Body of pancreas (tissue), 4 donors: ENCODE measurements at regions not wholly inside any gene's neighbourhood (a gene's known extent, or its start where the extent isn't known, plus 50 kb on each side); places are given as distances from the start of the nearest gene placed in this dataset.

ENCODE experiments used
- ATAC-seq: fragments of 150-250 bp; one replicate; pipeline ENCODE4 v1.9.1; 2016
- DNase-seq, 4 donors: peaks; one replicate each; pipeline ENCODE4 v3.0.0-alpha.2; 2019
- H3K27ac ChIP-seq, 4 donors: fragments of 200-600 bp; sonication (generic); 1 replicate in 3 of 4; 2 replicates in 1 of 4; pipeline versions ENCODE4 v1.5.1 to v1.6.1; 2016 to 2019; ENCODE audit warnings: mild to moderate bottlenecking in 1 of 4, mixed read lengths in 1 of 4, moderate library complexity in 1 of 4
- H3K27me3 ChIP-seq, 2 donors: fragments of 200-600 bp; sonication (generic); one replicate each; pipeline ENCODE4 v1.6.0; 2016; ENCODE audit warnings: mild to moderate bottlenecking in 1 of 2
- H3K36me3 ChIP-seq, 2 donors: fragments of 200-600 bp; sonication (generic); replicated peaks in 1 of 2; 2 replicates each; pipeline ENCODE4 v1.5.1; 2016; ENCODE audit warnings: low read depth in 2 of 2; ENCODE audit not compliant: insufficient read depth in 1 of 2
- H3K4me1 ChIP-seq: fragments of 200-600 bp; sonication (generic); one replicate; pipeline ENCODE4 v1.6.0; 2016
- H3K4me3 ChIP-seq, 2 donors: fragments of 200-600 bp; sonication (generic); 1 replicate in 1 of 2; 2 replicates in 1 of 2; pipeline ENCODE4 v1.5.1; 2016 to 2019
- H3K9me3 ChIP-seq, 3 donors: fragments of 200-600 bp; sonication (generic); 1 replicate in 2 of 3; 2 replicates in 1 of 3; pipeline ENCODE4 v1.5.1; 2016
- CTCF ChIP-seq, 7 experiments: fragments of 450-650 bp in 4 of 7; fragments of 200-600 bp in 3 of 7; sonication (generic) in 3 of 7; IDR thresholded peaks; one replicate each; pipeline ENCODE4 v1.5.1; 2016 to 2019; ENCODE audit warnings: antibody characterized with exemption in 7 of 7
- POLR2A ChIP-seq, 3 donors: fragments of 450-650 bp; IDR thresholded peaks; one replicate each; pipeline ENCODE4 v1.6.1; 2016; ENCODE audit warnings: antibody characterized with exemption in 3 of 3, mild to moderate bottlenecking in 2 of 3
- WGBS, 2 donors: methylation state at CpG; one replicate each; pipeline ENCODE4 v1.1.5; 2017; 5-methylcytosine and 5-hydroxymethylcytosine counted together
- intact Hi-C: fragments of 100-400 bp; cut with DNase I; formaldehyde crosslinking; loops from one replicate; pipeline ENCODE4 v1.15.1; 2023

- TF ChIP-seq CTCF (IDR thresholded peaks at IDR 0.05) (no peak), POLR2A (IDR thresholded peaks at IDR 0.05) (no peak)
- ATAC-seq: no peak
- H3K36me3 ChIP-seq: no peaks in the 10 kb centered on the region
- no peak overlapping the region for H3K27ac ChIP-seq
- H3K4me3 ChIP-seq: no peak overlapping the region
- H3K9me3 ChIP-seq: no peaks in the 10 kb centered on the region
- H3K4me1 ChIP-seq: no peaks in the 10 kb centered on the region
- WGBS, 2 donors: 65 to 74% methylated on average over 5 of the region's 5 CpGs
- DNase-seq: no peak
- intact Hi-C loops: no loop called here
- H3K27me3 ChIP-seq: no peaks in the 10 kb centered on the region
Measured at GRCh38 chr4:169915545-169915944, 110.7 kb downstream of the MFAP3L start.

GRCh38 chr4:169914866-169915265 is 111.3 kb downstream of the MFAP3L start:
- no peak for TF ChIP-seq CTCF (IDR thresholded peaks at IDR 0.05)
- TF ChIP-seq POLR2A (IDR thresholded peaks at IDR 0.05): no peak
- H3K27me3 ChIP-seq: no peaks in the 10 kb centered on the region
- 78 to 80% methylated on average over 3 of the region's 3 CpGs for WGBS, 2 donors
- ATAC-seq (no peak), DNase-seq (no peak)
- H3K36me3 ChIP-seq: no peaks in the 10 kb centered on the region
- H3K4me3 ChIP-seq: no peak overlapping the region
- H3K27ac ChIP-seq: no peak overlapping the region
- no peaks in the 10 kb centered on the region for H3K9me3 ChIP-seq
- intact Hi-C loops: no loop called here
- H3K4me1 ChIP-seq: no peaks in the 10 kb centered on the region

- intact Hi-C loops: no loop called here
- Histone ChIP-seq H3K4me1 (no peaks in the 10 kb centered on the region), H3K36me3 (no peaks in the 10 kb centered on the region), H3K27ac (no peak overlapping the region), H3K27me3 (no peaks in the 10 kb centered on the region), H3K9me3 (no peaks in the 10 kb centered on the region), H3K4me3 (no peak overlapping the region)
- TF ChIP-seq CTCF (IDR thresholded peaks at IDR 0.05) (no peak), POLR2A (IDR thresholded peaks at IDR 0.05) (no peak)
- DNase-seq: no peak
- no peak for ATAC-seq
- WGBS, 2 donors: 69 to 84% methylated on average over 3 of the region's 3 CpGs
Measured at GRCh38 chr4:169912996-169913395, 113.2 kb downstream of the MFAP3L start.

- no peaks in the 10 kb centered on the region for H3K4me1 ChIP-seq
- DNase-seq (no peak), ATAC-seq (no peak)
- WGBS, 2 donors: 29 to 48% methylated on average over 2 of the region's 2 CpGs
- no peak overlapping the region for H3K27ac ChIP-seq
- no peaks in the 10 kb centered on the region for H3K9me3 ChIP-seq
- H3K27me3 ChIP-seq: no peaks in the 10 kb centered on the region
- no peak overlapping the region for H3K4me3 ChIP-seq
- H3K36me3 ChIP-seq: no peaks in the 10 kb centered on the region
- no peak for TF ChIP-seq POLR2A (IDR thresholded peaks at IDR 0.05)
- TF ChIP-seq CTCF (IDR thresholded peaks at IDR 0.05): no peak
- intact Hi-C loops: no loop called here
Measured at GRCh38 chr4:169909897-169910296, 116.3 kb downstream of the MFAP3L start.

GRCh38 chr4:169909479-169909878 is 116.7 kb downstream of the MFAP3L start:
- no peak overlapping the region for H3K27ac ChIP-seq
- DNase-seq: no peak
- ATAC-seq: no peak
- H3K27me3 ChIP-seq: no peaks in the 10 kb centered on the region
- H3K4me3 ChIP-seq: no peak overlapping the region
- no peaks in the 10 kb centered on the region for H3K36me3 ChIP-seq
- TF ChIP-seq POLR2A (IDR thresholded peaks at IDR 0.05): no peak
- TF ChIP-seq CTCF (IDR thresholded peaks at IDR 0.05): no peak
- H3K4me1 ChIP-seq: no peaks in the 10 kb centered on the region
- intact Hi-C loops: no loop called here
- no peaks in the 10 kb centered on the region for H3K9me3 ChIP-seq
- WGBS, 2 donors: 53 to 61% methylated on average over 9 of the region's 9 CpGs
